Activated CD4-positive, CD25-positive, alpha-beta regulatory T cell treated with anti-CD3 and anti-CD28 coated beads, Interleukin-2, amount 50 U/mL, for 72 hours (primary cell): ENCODE measurements at regions not wholly inside any gene's neighbourhood (a gene's known extent, or its start where the extent isn't known, plus 50 kb on each side); places are given as distances from the start of the nearest gene placed in this dataset.
A peak's percentile ranks its signal among the peaks of the same experiment; 100 is the strongest.
"Not testable (repeated sequence)": the region's sequence is repeated elsewhere in the genome, so short reads cannot be mapped to it uniquely, and the experiment has no call there.

Experiments
- DNase-seq: peaks from one replicate; pipeline ENCODE4 v3.0.0; 2021

DNA sequence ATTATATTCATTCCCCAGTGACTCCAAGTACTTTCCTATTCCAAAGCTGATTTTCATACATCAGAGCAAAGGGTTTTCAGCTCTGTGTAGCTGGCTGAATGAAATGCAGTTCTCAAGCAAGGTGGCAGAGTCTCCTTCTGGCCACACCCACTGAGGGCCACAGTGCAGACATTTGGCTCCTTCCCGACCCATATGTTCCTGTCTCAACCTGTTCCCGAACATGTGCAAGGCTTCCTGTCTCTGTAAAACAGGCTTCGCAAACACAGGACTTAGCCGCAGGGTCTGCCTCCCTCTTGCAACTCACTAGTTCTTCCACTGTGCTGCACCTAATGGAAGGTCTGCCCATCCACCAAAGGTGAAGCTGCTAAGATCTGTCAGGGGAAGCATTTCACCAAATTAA lies 249.2 kb downstream of the MID1IP1 start:
- no peak for DNase-seq

GRCh38 chrX:39052751-39053150 lies 251.5 kb downstream of the MID1IP1 start:
- DNase-seq = no peak

DNA sequence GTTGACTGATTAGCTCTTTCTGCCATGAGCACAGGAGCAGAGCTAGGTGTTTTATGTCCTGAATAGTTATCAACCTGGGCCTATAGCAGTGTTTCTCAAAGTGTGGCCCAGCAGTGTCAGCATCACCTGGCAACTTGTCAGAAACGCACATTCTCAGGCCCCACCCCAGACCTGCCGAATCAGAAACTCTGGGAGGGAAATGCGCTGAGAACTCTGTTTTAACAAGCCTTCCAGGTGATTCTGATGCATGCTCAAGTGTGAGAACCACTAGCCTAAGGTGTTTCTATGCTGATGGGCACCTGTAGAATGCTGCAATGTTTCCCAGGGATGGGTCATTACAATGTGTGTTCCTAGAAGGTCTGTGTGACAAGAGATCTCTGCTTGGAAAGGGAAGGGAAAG lies 257.5 kb downstream of the MID1IP1 start:
- DNase-seq = no peak

- DNase-seq = no peak
These were observed 258.6 kb downstream of the MID1IP1 start for GRCh38 chrX:39059866-39060265.

DNA sequence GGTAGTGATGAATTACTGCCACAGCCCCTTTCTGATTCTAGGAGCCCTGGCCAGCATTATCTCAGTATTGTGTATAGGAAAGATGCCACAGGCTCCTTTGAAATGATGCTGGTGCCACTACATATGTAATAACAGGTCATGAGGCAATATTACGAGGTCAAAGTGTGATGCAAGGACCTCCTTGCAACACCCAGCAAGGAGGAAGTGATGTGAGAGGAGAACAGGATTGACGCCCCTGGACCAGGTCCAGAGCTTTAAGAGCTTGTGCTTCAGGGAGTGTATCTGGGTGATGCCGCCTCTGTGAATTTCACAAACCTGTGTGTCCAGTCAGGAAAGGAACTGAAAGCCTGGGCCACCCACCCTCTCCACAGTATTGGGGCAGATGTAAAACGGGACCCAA lies 261.8 kb downstream of the MID1IP1 start:
- no peak for DNase-seq

DNA sequence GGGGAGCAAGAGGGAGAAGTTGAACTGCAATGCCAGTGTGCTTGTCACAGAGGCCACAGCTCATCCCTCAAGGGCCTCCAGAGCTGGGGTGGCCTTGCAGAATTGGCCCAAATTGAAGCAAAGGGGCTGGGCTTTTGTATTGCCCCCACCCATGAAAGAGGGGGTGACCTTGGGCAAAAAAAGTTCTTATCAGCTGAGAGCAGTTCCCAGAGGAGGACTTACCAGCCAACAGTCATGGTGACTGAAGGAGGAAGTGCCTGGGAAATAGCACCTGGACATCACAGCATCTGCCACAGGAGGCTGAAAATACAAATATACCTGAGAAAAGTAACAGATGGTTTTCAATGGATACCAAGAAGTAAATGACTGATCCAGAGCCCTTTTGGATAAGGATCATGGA lies 262.4 kb downstream of the MID1IP1 start:
- DNase-seq = no peak

- DNase-seq = no peak
These were observed 264.0 kb downstream of the MID1IP1 start for GRCh38 chrX:39065051-39065871.

- DNase-seq = no peak
These were observed 266.6 kb downstream of the MID1IP1 start for GRCh38 chrX:39067866-39068265.

GRCh38 chrX:39068634-39069033 lies 267.4 kb downstream of the MID1IP1 start:
- not testable (repeated sequence) for DNase-seq

DNA sequence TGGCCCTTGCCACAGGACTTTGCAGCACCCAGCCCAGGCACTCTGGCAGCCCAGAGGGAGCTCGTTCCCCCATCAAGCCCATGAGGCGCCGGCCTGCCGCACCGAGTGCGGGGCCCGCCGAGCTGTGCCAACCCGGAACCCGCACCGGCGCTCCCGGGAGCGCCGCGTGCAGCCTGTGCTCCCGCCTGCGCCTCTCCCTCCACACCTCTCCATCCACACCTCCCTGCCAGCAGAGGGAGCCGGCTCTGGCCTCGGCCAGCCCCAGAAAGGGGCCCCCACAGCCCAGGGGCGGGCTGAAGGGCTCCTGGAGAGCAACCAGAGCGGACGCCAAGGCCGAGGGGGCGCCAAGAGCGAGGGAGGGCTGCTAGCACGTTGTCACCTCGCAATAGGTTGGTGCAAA lies 268.8 kb downstream of the MID1IP1 start:
- DNase-seq = no peak

DNA sequence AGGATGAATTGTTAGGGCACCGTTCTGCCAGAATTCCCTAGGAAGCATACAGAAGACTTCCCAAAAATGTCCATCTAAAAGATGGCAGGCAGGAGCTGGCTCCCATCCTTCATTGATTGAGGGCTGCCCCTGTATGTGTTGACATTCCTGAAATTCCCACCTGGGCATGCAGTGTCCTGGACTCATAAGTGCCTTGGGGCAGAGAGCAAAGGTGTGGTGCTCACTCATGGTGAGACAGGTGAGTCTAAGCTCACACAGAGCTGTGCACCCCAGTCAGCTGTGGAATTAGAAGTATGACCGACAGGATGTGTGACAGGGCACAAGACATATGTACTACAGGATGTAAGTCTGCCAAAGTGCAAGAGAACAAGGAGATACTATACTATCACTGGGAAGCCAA lies 271.9 kb downstream of the MID1IP1 start:
- DNase-seq = no peak

- no peak for DNase-seq
These were observed 295.3 kb downstream of the MID1IP1 start for GRCh38 chrX:39096599-39096998.

DNA sequence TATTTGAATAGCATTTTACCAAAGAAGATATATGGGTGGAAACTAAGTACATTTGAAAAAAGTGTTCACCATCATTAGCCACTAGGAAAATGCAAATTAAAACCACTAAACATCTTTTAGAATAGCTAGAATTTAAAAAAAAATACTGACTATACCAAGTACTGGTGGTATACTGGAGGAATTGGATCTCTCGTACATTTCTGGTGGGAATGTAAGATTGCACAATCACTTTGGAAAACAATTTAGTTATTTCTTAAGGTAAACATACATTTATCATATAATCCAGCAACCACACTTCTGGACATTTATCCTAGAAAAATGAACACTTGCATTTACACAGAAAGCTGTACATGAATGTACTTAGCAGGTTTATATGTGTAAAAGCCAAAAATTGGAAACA lies 303.5 kb downstream of the MID1IP1 start:
- no peak for DNase-seq

DNA sequence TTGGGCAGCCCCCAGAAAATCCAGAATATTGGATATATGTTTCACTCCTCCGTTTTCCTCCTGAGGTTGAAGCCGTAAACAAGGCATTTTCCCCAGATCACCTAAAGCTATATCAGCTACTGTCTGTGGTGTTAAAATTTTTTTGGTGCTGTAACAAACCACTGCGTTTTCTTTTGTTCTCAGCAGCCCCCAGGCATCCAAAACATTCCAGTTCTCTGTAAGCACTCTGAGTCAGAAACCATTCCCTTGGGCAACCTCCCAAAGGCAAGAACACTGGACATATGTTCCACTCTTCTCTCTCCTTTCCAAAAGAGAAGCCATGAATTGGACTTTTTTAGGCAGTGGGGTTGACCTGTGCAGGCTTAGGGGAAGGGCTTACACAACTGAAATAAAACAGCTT lies 310.9 kb downstream of the MID1IP1 start:
- DNase-seq = no peak

GRCh38 chrX:39115166-39115565 lies 313.9 kb downstream of the MID1IP1 start:
- no peak for DNase-seq

GRCh38 chrX:39117101-39117500 lies 315.8 kb downstream of the MID1IP1 start:
- no peak for DNase-seq

GRCh38 chrX:39121903-39122302 lies 320.6 kb downstream of the MID1IP1 start:
- no peak for DNase-seq

DNA sequence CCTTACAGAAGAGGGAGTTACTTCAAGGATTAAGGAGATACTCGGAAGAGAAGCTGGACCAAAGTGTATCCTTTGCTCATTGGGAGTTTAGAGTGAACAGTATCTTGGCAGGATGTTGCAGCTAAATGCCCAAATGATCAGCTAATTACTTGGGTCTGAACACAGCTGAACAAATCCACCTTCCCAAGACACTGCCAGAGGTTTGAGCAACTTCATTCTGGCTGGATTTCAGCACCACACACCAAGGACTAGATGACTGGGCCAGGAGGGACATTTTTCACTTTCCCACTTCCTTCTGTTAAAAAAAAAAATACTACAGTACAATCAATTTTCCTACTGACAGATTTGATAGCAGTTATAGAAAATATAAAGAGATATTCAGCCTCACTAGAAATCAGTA lies 324.6 kb downstream of the MID1IP1 start:
- no peak for DNase-seq

GRCh38 chrX:39133971-39134370 lies 332.7 kb downstream of the MID1IP1 start:
- DNase-seq = no peak

- no peak for DNase-seq
These were observed 336.2 kb downstream of the MID1IP1 start for GRCh38 chrX:39137363-39137954.

- DNase-seq = no peak
These were observed 339.3 kb downstream of the MID1IP1 start for GRCh38 chrX:39140581-39140980.

GRCh38 chrX:39144323-39144722 lies 343.1 kb downstream of the MID1IP1 start:
- DNase-seq = no peak

GRCh38 chrX:39144956-39145355 lies 343.7 kb downstream of the MID1IP1 start:
- DNase-seq = no peak

DNA sequence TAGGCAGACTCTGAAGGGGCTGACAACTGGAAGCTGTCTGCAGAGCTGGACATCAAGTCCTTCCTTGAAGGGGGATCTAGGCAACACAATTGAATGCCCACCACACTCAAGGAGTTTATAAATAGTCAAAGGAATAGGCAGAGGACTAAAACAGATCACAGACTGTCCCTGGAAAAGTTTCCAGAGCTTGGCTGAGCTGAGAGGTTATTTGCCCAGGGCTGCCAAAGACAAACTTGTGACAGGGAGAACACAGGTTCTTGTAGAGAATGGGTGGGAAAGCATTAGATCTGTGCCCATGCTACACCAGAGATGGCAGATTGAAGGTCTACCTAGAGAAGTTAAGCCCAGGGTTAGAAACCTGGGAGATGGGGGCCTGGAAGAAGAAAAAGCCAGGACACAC lies 344.6 kb downstream of the MID1IP1 start:
- DNase-seq = no peak

DNA sequence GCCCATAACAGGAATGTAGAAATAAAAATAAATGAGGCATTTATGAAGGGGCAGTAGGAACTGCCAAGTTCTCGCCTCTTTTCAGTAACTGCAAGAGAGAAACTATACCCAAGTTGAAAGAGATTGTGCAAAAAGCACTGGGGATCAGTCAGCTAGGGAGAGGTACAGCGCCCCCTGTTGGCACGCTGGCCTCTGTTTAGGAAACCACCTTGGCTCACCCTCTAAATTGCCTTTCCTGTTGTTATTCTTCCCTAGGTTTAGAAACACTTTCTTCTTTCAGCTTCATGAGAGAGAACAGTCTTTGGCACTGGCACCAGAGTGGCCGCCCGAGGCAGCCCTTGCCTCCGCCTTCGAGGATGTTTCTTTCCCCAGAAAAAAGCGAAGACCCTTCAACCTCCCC lies 348.5 kb downstream of the MID1IP1 start:
- peak; percentile 64 for DNase-seq
